ENCODE measurements at regions not wholly inside any gene's neighbourhood (a gene's known extent, or its start where the extent isn't known, plus 50 kb on each side); places are given as distances from the start of the nearest gene placed in this dataset.

GRCh38 chr17:37856245-37856644, 68.0 kb upstream of the TBC1D3K start:
- intact Hi-C loops (cut with micrococcal nuclease) (no loop called here), in situ Hi-C loops (cut with MboI; ENCODE audit: low sequenced_read_pairs) (no loop called here), dilution Hi-C loops (cut with HindIII; ENCODE audit: low sequenced_read_pairs, unreplicated experiment) (no loop called here)
- no peak overlapping the region for H2AK5ac ChIP-seq (ENCODE audit: low read depth, low read length)
- H3K9ac ChIP-seq (ENCODE audit: low read depth, low read length): no peak overlapping the region
- TF ChIP-seq RAD21 (IDR thresholded peaks at IDR 0.05; ENCODE audit: low read length): no peak
- TF ChIP-seq USF2 (IDR thresholded peaks at IDR 0.05; ENCODE audit: low read depth, low read length): no peak
- TF ChIP-seq CHD1 (IDR thresholded peaks at IDR 0.05; ENCODE audit: low read depth, low read length): no peak
- no peak for TF ChIP-seq MAZ (IDR thresholded peaks at IDR 0.05; ENCODE audit: borderline replicate concordance, low read depth, low read length)
- no peak for TF ChIP-seq CEBPB (IDR thresholded peaks at IDR 0.05; ENCODE audit: low read depth, low read length)
- TF ChIP-seq BHLHE40 (IDR thresholded peaks at IDR 0.05; ENCODE audit: low read depth, low read length): no peak
- no peak for TF ChIP-seq POLR2A (IDR thresholded peaks at IDR 0.05; ENCODE audit: low read depth, low read length)
- TF ChIP-seq NFE2L2 (IDR thresholded peaks at IDR 0.05; ENCODE audit: low read depth, low read length): no peak
- no peak for TF ChIP-seq ELK1 (IDR thresholded peaks at IDR 0.05; ENCODE audit: borderline replicate concordance, low read depth, low read length)
- TF ChIP-seq MAFK (IDR thresholded peaks at IDR 0.05; ENCODE audit: low read depth, low read length): no peak
- TF ChIP-seq RCOR1 (IDR thresholded peaks at IDR 0.05; ENCODE audit: insufficient replicate concordance, low read length): no peak
- no peak for TF ChIP-seq FOS (IDR thresholded peaks at IDR 0.05; ENCODE audit: low read depth, low read length)
- TF ChIP-seq, protein P1, sequence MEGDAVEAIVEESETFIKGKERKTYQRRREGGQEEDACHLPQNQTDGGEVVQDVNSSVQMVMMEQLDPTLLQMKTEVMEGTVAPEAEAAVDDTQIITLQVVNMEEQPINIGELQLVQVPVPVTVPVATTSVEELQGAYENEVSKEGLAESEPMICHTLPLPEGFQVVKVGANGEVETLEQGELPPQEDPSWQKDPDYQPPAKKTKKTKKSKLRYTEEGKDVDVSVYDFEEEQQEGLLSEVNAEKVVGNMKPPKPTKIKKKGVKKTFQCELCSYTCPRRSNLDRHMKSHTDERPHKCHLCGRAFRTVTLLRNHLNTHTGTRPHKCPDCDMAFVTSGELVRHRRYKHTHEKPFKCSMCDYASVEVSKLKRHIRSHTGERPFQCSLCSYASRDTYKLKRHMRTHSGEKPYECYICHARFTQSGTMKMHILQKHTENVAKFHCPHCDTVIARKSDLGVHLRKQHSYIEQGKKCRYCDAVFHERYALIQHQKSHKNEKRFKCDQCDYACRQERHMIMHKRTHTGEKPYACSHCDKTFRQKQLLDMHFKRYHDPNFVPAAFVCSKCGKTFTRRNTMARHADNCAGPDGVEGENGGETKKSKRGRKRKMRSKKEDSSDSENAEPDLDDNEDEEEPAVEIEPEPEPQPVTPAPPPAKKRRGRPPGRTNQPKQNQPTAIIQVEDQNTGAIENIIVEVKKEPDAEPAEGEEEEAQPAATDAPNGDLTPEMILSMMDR (conservative IDR thresholded peaks at IDR 0.05; ENCODE audit: low read depth, low read length): no peak
- TF ChIP-seq SMC3 (IDR thresholded peaks at IDR 0.05; ENCODE audit: low read depth, low read length): no peak
- no peak for TF ChIP-seq RFX5 (IDR thresholded peaks at IDR 0.05; ENCODE audit: low read depth, low read length)
- no peak for TF ChIP-seq MXI1 (IDR thresholded peaks at IDR 0.05; ENCODE audit: borderline replicate concordance, low read depth, low read length)
- H2AFZ ChIP-seq (replicated peaks; ENCODE audit: low read length, poor library complexity): no peak overlapping the region
- DNase-seq: no peak
- H3K27ac ChIP-seq (ENCODE audit: insufficient read depth, low read length): no peak overlapping the region
- no peak overlapping the region for H3K23ac ChIP-seq (ENCODE audit: low read depth, low read length)
- no peaks in the 10 kb centered on the region for H3K9me1 ChIP-seq (ENCODE audit: insufficient read depth, low read length)
- ChIA-PET CTCF (no interaction called here), POLR2A (ENCODE audit: unreplicated experiment) (no interaction called here)
- H3K9me3 ChIP-seq (ENCODE audit: control insufficient read depth, insufficient read depth, low read length): peaks cover 7% of the 10 kb centered on the region; the same call in 1 of the 2 replicates
- H3K27me3 ChIP-seq (ENCODE audit: control insufficient read depth, insufficient read depth, low read length): peaks cover 6% of the 10 kb centered on the region
- ATAC-seq (ENCODE audit: low read depth): no peak
- no peak overlapping the region for H4K8ac ChIP-seq (ENCODE audit: low read depth in 2 of 2, low read length in 2 of 2)
- no peak overlapping the region for H2AK9ac ChIP-seq (replicated peaks; ENCODE audit: low read depth, low read length, poor library complexity)
- H2BK120ac ChIP-seq (ENCODE audit: low read depth, low read length): no peak overlapping the region
- no peaks in the 10 kb centered on the region for H4K20me1 ChIP-seq (ENCODE audit: insufficient read depth, low read length)
- no peaks in the 10 kb centered on the region for H3K36me3 ChIP-seq (ENCODE audit: control insufficient read depth, insufficient read depth, low read length)
- H3K4me3 ChIP-seq (ENCODE audit: insufficient read depth, low read depth, low read length): no peak overlapping the region
- H3K4ac ChIP-seq (ENCODE audit: low read depth, low read length): no peak overlapping the region
- no peak overlapping the region for H2BK20ac ChIP-seq (ENCODE audit: low read depth, low read length)
- BruUV-seq (replicated peaks): no TSS peak
- no peak overlapping the region for H3K56ac ChIP-seq (ENCODE audit: extremely low read depth, insufficient read depth, low read length)
- no peaks in the 10 kb centered on the region for H3K79me1 ChIP-seq (ENCODE audit: low read depth in 1 of 2, low read length in 2 of 2)
- no peak overlapping the region for H4K5ac ChIP-seq (ENCODE audit: low read depth, low read length)
- no peak overlapping the region for H4K91ac ChIP-seq (ENCODE audit: insufficient read depth, low read depth, low read length)
- H3K14ac ChIP-seq (replicated peaks; ENCODE audit: low read depth, low read length): no peak overlapping the region
- WGBS, 2 experiments (ENCODE audit: extremely low coverage in 2 of 2, insufficient read length in 1 of 2): no CpG with 5 or more reads among the region's 1 CpG
- H3K4me1 ChIP-seq (ENCODE audit: control insufficient read depth, insufficient read depth, low read length): no peaks in the 10 kb centered on the region
- H3K18ac ChIP-seq (ENCODE audit: low read depth, low read length): no peak overlapping the region
- no peak overlapping the region for H3K4me2 ChIP-seq (ENCODE audit: low read depth, low read length)
- H2BK15ac ChIP-seq (ENCODE audit: low read depth, low read length): no peak overlapping the region
- no peak overlapping the region for H2BK5ac ChIP-seq (ENCODE audit: low read depth, low read length, poor library complexity, severe bottlenecking)
